ENCODE measurements at regions not wholly inside any gene's neighbourhood (a gene's known extent, or its start where the extent isn't known, plus 50 kb on each side); places are given as distances from the start of the nearest gene placed in this dataset.

- DNase-seq (ENCODE audit: low read depth) (no peak), FAIRE-seq (no peak)
- TF ChIP-seq, protein P1, sequence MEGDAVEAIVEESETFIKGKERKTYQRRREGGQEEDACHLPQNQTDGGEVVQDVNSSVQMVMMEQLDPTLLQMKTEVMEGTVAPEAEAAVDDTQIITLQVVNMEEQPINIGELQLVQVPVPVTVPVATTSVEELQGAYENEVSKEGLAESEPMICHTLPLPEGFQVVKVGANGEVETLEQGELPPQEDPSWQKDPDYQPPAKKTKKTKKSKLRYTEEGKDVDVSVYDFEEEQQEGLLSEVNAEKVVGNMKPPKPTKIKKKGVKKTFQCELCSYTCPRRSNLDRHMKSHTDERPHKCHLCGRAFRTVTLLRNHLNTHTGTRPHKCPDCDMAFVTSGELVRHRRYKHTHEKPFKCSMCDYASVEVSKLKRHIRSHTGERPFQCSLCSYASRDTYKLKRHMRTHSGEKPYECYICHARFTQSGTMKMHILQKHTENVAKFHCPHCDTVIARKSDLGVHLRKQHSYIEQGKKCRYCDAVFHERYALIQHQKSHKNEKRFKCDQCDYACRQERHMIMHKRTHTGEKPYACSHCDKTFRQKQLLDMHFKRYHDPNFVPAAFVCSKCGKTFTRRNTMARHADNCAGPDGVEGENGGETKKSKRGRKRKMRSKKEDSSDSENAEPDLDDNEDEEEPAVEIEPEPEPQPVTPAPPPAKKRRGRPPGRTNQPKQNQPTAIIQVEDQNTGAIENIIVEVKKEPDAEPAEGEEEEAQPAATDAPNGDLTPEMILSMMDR (IDR thresholded peaks at IDR 0.05; ENCODE audit: insufficient read depth, low read length, severe bottlenecking), result no peak
- H3K36me3 ChIP-seq (ENCODE audit: control insufficient read depth, insufficient read depth, low read length), result no peaks in the 10 kb centered on the region
- no peak overlapping the region for H3K4me3 ChIP-seq (ENCODE audit: low read depth, low read length)
- H3K27me3 ChIP-seq (ENCODE audit: control insufficient read depth, insufficient read depth, low read length), result no peaks in the 10 kb centered on the region
Observed at GRCh38 chr1:50278961-50279360, 144.3 kb downstream of the DMRTA2 start.

DNA sequence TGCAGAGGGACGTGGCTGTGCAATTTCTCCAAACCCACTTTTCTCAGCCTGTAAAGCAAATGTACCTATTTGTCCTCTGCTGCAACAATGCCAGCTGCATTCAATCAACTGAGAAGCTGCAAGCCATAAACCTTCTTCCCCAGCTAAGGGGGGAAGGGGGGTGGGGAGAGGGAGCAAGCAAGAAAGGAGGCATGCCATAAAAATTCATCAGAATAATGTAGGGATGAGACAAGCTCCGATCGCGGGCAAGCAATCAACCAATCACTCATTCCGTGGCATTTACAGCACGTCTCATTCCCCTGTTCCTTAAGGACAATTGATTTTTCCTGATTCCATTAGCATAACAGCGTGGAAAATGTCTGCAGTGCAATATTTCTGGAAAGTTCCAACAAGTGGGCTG lies 144.8 kb downstream of the DMRTA2 start:
- FAIRE-seq, result no peak
- DNase-seq (ENCODE audit: low read depth), result no peak
- no peaks in the 10 kb centered on the region for H3K27me3 ChIP-seq (ENCODE audit: control insufficient read depth, insufficient read depth, low read length)
- no peak overlapping the region for H3K4me3 ChIP-seq (ENCODE audit: low read depth, low read length)
- TF ChIP-seq, protein P1 (IDR thresholded peaks at IDR 0.05; ENCODE audit: insufficient read depth, low read length, severe bottlenecking), result no peak
- H3K36me3 ChIP-seq (ENCODE audit: control insufficient read depth, insufficient read depth, low read length), result no peaks in the 10 kb centered on the region

DNA sequence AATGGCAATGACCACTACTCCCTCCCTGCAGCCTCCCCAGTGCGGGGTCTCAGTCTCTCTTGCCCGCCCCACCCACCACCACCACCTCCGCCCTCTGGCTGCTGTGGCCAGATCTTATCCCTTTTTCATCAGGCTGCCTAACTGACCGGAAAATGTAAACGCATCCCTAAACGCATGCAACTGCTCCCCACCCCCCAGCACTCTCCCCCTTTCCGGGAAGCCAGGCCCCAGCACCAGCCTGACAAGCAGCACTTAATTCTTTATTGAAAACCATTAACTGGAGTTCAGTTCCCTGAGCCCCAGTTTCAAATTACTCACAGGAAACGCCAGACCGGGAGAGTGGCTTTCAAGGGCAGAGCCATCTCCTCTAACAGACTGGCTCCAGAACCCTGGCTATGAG lies 147.7 kb downstream of the DMRTA2 start:
- no peak overlapping the region for H3K4me3 ChIP-seq (ENCODE audit: low read depth, low read length)
- H3K36me3 ChIP-seq (ENCODE audit: control insufficient read depth, insufficient read depth, low read length), result no peaks in the 10 kb centered on the region
- FAIRE-seq (no peak), DNase-seq (ENCODE audit: low read depth) (no peak)
- TF ChIP-seq, protein P1 (IDR thresholded peaks at IDR 0.05; ENCODE audit: insufficient read depth, low read length, severe bottlenecking), result no peak
- H3K27me3 ChIP-seq (ENCODE audit: control insufficient read depth, insufficient read depth, low read length), result no peaks in the 10 kb centered on the region

- FAIRE-seq, result no peak
- no peak for DNase-seq (ENCODE audit: low read depth)
- no peak overlapping the region for H3K4me3 ChIP-seq (ENCODE audit: low read depth, low read length)
Observed at GRCh38 chr1:50272912-50273311, 150.3 kb downstream of the DMRTA2 start.

GRCh38 chr1:50271968-50272578 lies 151.2 kb downstream of the DMRTA2 start:
- Histone ChIP-seq H3K36me3 (ENCODE audit: control insufficient read depth, insufficient read depth, low read length) (no peaks in the 10 kb centered on the region), H3K4me3 (ENCODE audit: low read depth, low read length) (no peak overlapping the region), H3K27me3 (ENCODE audit: control insufficient read depth, insufficient read depth, low read length) (no peaks in the 10 kb centered on the region)
- DNase-seq (ENCODE audit: low read depth), result peak; percentile 6
- peak; percentile 77 for FAIRE-seq
- TF ChIP-seq, protein P1 (IDR thresholded peaks at IDR 0.05; ENCODE audit: insufficient read depth, low read length, severe bottlenecking), result peak; percentile 73

More at GRCh38 chr1:50272912-50273311, 150.3 kb downstream of the DMRTA2 start:
- H3K36me3 ChIP-seq (ENCODE audit: control insufficient read depth, insufficient read depth, low read length), result no peaks in the 10 kb centered on the region
- TF ChIP-seq, protein P1 (IDR thresholded peaks at IDR 0.05; ENCODE audit: insufficient read depth, low read length, severe bottlenecking), result no peak
- no peaks in the 10 kb centered on the region for H3K27me3 ChIP-seq (ENCODE audit: control insufficient read depth, insufficient read depth, low read length)

GRCh38 chr1:50271337-50271736 lies 151.9 kb downstream of the DMRTA2 start:
- TF ChIP-seq, protein P1 (IDR thresholded peaks at IDR 0.05; ENCODE audit: insufficient read depth, low read length, severe bottlenecking), result no peak
- no peak overlapping the region for H3K4me3 ChIP-seq (ENCODE audit: low read depth, low read length)
- no peaks in the 10 kb centered on the region for H3K27me3 ChIP-seq (ENCODE audit: control insufficient read depth, insufficient read depth, low read length)
- DNase-seq (ENCODE audit: low read depth) (no peak), FAIRE-seq (no peak)
- H3K36me3 ChIP-seq (ENCODE audit: control insufficient read depth, insufficient read depth, low read length), result no peaks in the 10 kb centered on the region
